ENCODE measurements at regions not wholly inside any gene's neighbourhood (a gene's known extent, or its start where the extent isn't known, plus 50 kb on each side); places are given as distances from the start of the nearest gene placed in this dataset.

- no peaks in the 10 kb centered on the region for H3K36me3 ChIP-seq (ENCODE audit: control insufficient read depth, low read depth, low read length)
- no peaks in the 10 kb centered on the region for H3K27me3 ChIP-seq (ENCODE audit: control insufficient read depth, insufficient read depth, low read length)
- no peak overlapping the region for H3K27ac ChIP-seq (ENCODE audit: low read length)
- H3K4me1 ChIP-seq (ENCODE audit: control insufficient read depth, low read depth, low read length) = no peaks in the 10 kb centered on the region
- H3K4me3 ChIP-seq (ENCODE audit: low read length) = no peak overlapping the region
- H3K9me3 ChIP-seq (ENCODE audit: control insufficient read depth, low read depth, low read length) = no peaks in the 10 kb centered on the region
- H3K9ac ChIP-seq (ENCODE audit: low read length) = no peak overlapping the region
These were observed 64.9 kb upstream of the ZSWIM2 start for GRCh38 chr2:186913870-186914269.

DNA sequence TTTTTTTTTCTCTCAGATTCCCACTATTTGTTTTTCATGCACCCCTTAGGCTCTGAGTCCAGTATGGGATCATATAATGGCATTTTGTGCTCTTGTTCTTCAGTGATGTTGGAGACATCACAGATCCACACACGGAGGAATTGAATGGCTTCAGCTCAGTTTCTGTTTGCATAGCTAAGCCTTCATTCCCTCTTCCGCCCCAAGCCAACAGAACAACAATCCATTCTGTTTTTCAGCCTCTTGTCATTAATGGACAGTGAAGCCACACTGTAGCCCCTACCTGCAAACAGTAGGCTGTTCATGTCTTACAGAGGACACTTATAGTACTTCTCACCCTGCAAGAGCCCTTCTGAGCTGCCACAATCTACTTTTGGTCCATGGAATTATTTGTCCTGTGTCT, 64.0 kb upstream of the ZSWIM2 start:
- Histone ChIP-seq H3K9me3 (ENCODE audit: control insufficient read depth, low read depth, low read length) (no peaks in the 10 kb centered on the region), H3K27ac (ENCODE audit: low read length) (no peak overlapping the region), H3K36me3 (ENCODE audit: control insufficient read depth, low read depth, low read length) (no peaks in the 10 kb centered on the region), H3K27me3 (ENCODE audit: control insufficient read depth, insufficient read depth, low read length) (no peaks in the 10 kb centered on the region), H3K4me3 (ENCODE audit: low read length) (no peak overlapping the region), H3K4me1 (ENCODE audit: control insufficient read depth, low read depth, low read length) (no peaks in the 10 kb centered on the region), H3K9ac (ENCODE audit: low read length) (no peak overlapping the region)

GRCh38 chr2:186911551-186912085, 62.6 kb upstream of the ZSWIM2 start:
- Histone ChIP-seq H3K9ac (ENCODE audit: low read length) (no peak overlapping the region), H3K27ac (ENCODE audit: low read length) (no peak overlapping the region), H3K4me3 (ENCODE audit: low read length) (no peak overlapping the region)

DNA sequence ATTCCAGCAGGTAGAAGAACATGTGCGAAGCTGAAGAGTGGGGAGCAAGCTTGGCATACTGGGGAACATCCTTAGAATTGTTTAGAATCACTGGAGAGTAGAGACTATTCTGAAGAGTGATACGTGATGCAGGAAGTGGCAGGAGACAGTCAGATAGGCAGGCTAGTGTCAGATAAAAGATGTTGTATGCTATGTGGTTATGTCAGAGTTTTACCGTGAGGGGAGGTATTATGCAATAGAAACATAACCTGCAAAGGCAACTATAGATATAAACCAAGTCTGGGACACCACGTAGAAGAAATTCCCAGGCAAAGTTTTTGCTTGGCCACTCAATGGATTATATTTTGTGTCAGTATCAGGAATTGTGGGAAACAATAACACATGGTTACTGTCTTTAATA, 62.0 kb upstream of the ZSWIM2 start:
- no peaks in the 10 kb centered on the region for H3K9me3 ChIP-seq (ENCODE audit: control insufficient read depth, low read depth, low read length)
- H3K9ac ChIP-seq (ENCODE audit: low read length) = no peak overlapping the region
- no peak overlapping the region for H3K4me3 ChIP-seq (ENCODE audit: low read length)
- H3K27me3 ChIP-seq (ENCODE audit: control insufficient read depth, insufficient read depth, low read length) = no peaks in the 10 kb centered on the region
- H3K36me3 ChIP-seq (ENCODE audit: control insufficient read depth, low read depth, low read length) = no peaks in the 10 kb centered on the region
- no peaks in the 10 kb centered on the region for H3K4me1 ChIP-seq (ENCODE audit: control insufficient read depth, low read depth, low read length)
- no peak overlapping the region for H3K27ac ChIP-seq (ENCODE audit: low read length)

More at GRCh38 chr2:186911551-186912085, 62.6 kb upstream of the ZSWIM2 start:
- Histone ChIP-seq H3K4me1 (ENCODE audit: control insufficient read depth, low read depth, low read length) (no peaks in the 10 kb centered on the region), H3K9me3 (ENCODE audit: control insufficient read depth, low read depth, low read length) (no peaks in the 10 kb centered on the region), H3K27me3 (ENCODE audit: control insufficient read depth, insufficient read depth, low read length) (no peaks in the 10 kb centered on the region), H3K36me3 (ENCODE audit: control insufficient read depth, low read depth, low read length) (no peaks in the 10 kb centered on the region)

DNA sequence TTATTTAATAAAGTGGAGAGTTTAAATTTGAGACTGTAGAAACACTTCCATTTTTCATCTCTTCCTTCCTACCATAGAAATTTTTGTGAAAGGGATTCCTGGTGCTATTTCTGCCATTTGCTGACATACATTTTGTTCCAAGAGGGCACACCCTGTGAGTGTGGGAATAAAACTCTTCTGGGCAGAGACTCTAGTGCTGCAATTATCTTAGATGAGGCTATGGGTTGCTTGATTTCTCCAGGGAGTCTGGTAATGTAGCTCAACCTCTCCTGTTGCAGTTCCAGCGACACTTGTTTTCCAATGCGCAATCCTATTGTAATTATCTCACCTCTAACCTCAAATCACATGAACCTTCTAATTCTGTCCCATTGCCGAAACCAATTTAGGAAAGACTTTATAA, 60.1 kb upstream of the ZSWIM2 start:
- H3K36me3 ChIP-seq (ENCODE audit: control insufficient read depth, low read depth, low read length) = no peaks in the 10 kb centered on the region
- H3K27me3 ChIP-seq (ENCODE audit: control insufficient read depth, insufficient read depth, low read length) = no peaks in the 10 kb centered on the region
- no peak overlapping the region for H3K4me3 ChIP-seq (ENCODE audit: low read length)
- H3K27ac ChIP-seq (ENCODE audit: low read length) = no peak overlapping the region
- H3K9me3 ChIP-seq (ENCODE audit: control insufficient read depth, low read depth, low read length) = no peaks in the 10 kb centered on the region
- H3K4me1 ChIP-seq (ENCODE audit: control insufficient read depth, low read depth, low read length) = no peaks in the 10 kb centered on the region
- H3K9ac ChIP-seq (ENCODE audit: low read length) = no peak overlapping the region

- Histone ChIP-seq H3K9me3 (ENCODE audit: control insufficient read depth, low read depth, low read length) (no peaks in the 10 kb centered on the region), H3K9ac (ENCODE audit: low read length) (no peak overlapping the region), H3K27ac (ENCODE audit: low read length) (no peak overlapping the region), H3K36me3 (ENCODE audit: control insufficient read depth, low read depth, low read length) (no peaks in the 10 kb centered on the region), H3K4me1 (ENCODE audit: control insufficient read depth, low read depth, low read length) (no peaks in the 10 kb centered on the region), H3K4me3 (ENCODE audit: low read length) (no peak overlapping the region), H3K27me3 (ENCODE audit: control insufficient read depth, insufficient read depth, low read length) (no peaks in the 10 kb centered on the region)
These were observed 58.9 kb upstream of the ZSWIM2 start for GRCh38 chr2:186907897-186908296.

- no peaks in the 10 kb centered on the region for H3K4me1 ChIP-seq (ENCODE audit: control insufficient read depth, low read depth, low read length)
- H3K9ac ChIP-seq (ENCODE audit: low read length) = no peak overlapping the region
- no peaks in the 10 kb centered on the region for H3K9me3 ChIP-seq (ENCODE audit: control insufficient read depth, low read depth, low read length)
- H3K36me3 ChIP-seq (ENCODE audit: control insufficient read depth, low read depth, low read length) = no peaks in the 10 kb centered on the region
- no peak overlapping the region for H3K4me3 ChIP-seq (ENCODE audit: low read length)
- H3K27me3 ChIP-seq (ENCODE audit: control insufficient read depth, insufficient read depth, low read length) = no peaks in the 10 kb centered on the region
- no peak overlapping the region for H3K27ac ChIP-seq (ENCODE audit: low read length)
These were observed 54.2 kb upstream of the ZSWIM2 start for GRCh38 chr2:186903216-186903615.
